Activated CD4-positive, alpha-beta memory T cell treated with anti-CD3 and anti-CD28 coated beads, Interleukin-2, amount 10 ng/mL, durations not matched to agents 7 days and 5 days (primary cell): ENCODE measurements at regions not wholly inside any gene's neighbourhood (a gene's known extent, or its start where the extent isn't known, plus 50 kb on each side); places are given as distances from the start of the nearest gene placed in this dataset.

ENCODE experiments used
- CTCF ChIA-PET: fragments of 350-600 bp; sonication (Branson Sonifier 250); formaldehyde crosslinking; loops from one replicate; lab custom pipeline; 2021; ENCODE audit warnings: antibody characterized with exemption, inconsistent platforms; lab: Charles Lee
- POLR2A ChIA-PET: fragments of 350-600 bp; sonication (Branson Sonifier 250); formaldehyde crosslinking; loops from one replicate; lab custom pipeline; 2021; ENCODE audit warnings: antibody characterized with exemption; lab: Charles Lee
- DNase-seq: peaks from one replicate; pipeline ENCODE4 v3.0.0-alpha.2; 2020
- H3K27ac Mint-ChIP-seq: one replicate; pipeline ENCODE4 v1.8.0; 2021; ENCODE audit warnings: mild to moderate bottlenecking, mixed read lengths
- H3K27me3 Mint-ChIP-seq: one replicate; pipeline ENCODE4 v1.8.0; 2021; ENCODE audit warnings: mixed read lengths
- H3K36me3 Mint-ChIP-seq: one replicate; pipeline ENCODE4 v1.8.0; 2021; ENCODE audit warnings: low read depth, mixed read lengths
- H3K4me1 Mint-ChIP-seq: one replicate; pipeline ENCODE4 v1.8.0; 2021; ENCODE audit warnings: mixed read lengths
- H3K4me3 Mint-ChIP-seq: one replicate; pipeline ENCODE4 v1.8.0; 2021; ENCODE audit warnings: mild to moderate bottlenecking, mixed read lengths
- H3K9me3 Mint-ChIP-seq: one replicate; pipeline ENCODE4 v1.8.0; 2021; ENCODE audit warnings: mixed read lengths

- no peak overlapping the region for H3K4me3 Mint-ChIP-seq
- H3K27me3 Mint-ChIP-seq, result peaks cover 8% of the 10 kb centered on the region
- ChIA-PET CTCF (no interaction called here), POLR2A (no interaction called here)
- H3K9me3 Mint-ChIP-seq, result no peaks in the 10 kb centered on the region
- DNase-seq, result no peak
- H3K4me1 Mint-ChIP-seq, result no peaks in the 10 kb centered on the region
- H3K36me3 Mint-ChIP-seq, result no peaks in the 10 kb centered on the region
- H3K27ac Mint-ChIP-seq, result no peak overlapping the region
Measured at GRCh38 chr1:244207935-244208244, 156.8 kb downstream of the ZBTB18 start.

- ChIA-PET POLR2A (no interaction called here), CTCF (interaction anchor here (0.6 kb wide), 1 partner anchor 252 kb away, joined by 3 read pairs; no protein-coding TSS in a partner anchor)
- H3K4me1 Mint-ChIP-seq, result no peaks in the 10 kb centered on the region
- H3K9me3 Mint-ChIP-seq, result no peaks in the 10 kb centered on the region
- no peaks in the 10 kb centered on the region for H3K36me3 Mint-ChIP-seq
- DNase-seq, result no peak
- H3K27ac Mint-ChIP-seq, result no peak overlapping the region
- H3K27me3 Mint-ChIP-seq, result peaks cover 7% of the 10 kb centered on the region
- no peak overlapping the region for H3K4me3 Mint-ChIP-seq
Measured at GRCh38 chr1:244209955-244210354, 158.9 kb downstream of the ZBTB18 start.

GRCh38 chr1:244210884-244211558 lies 159.9 kb downstream of the ZBTB18 start:
- Mint-ChIP-seq H3K36me3 (no peaks in the 10 kb centered on the region), H3K4me3 (no peak overlapping the region), H3K4me1 (no peaks in the 10 kb centered on the region), H3K27me3 (peaks cover 6% of the 10 kb centered on the region), H3K27ac (no peak overlapping the region), H3K9me3 (no peaks in the 10 kb centered on the region)
- DNase-seq, result no peak
- POLR2A ChIA-PET, result no interaction called here
- CTCF ChIA-PET, result no interaction called here

- ChIA-PET POLR2A (no interaction called here), CTCF (no interaction called here)
- Mint-ChIP-seq H3K4me3 (no peak overlapping the region), H3K27me3 (peaks cover 6% of the 10 kb centered on the region), H3K27ac (no peak overlapping the region), H3K4me1 (no peaks in the 10 kb centered on the region), H3K9me3 (no peaks in the 10 kb centered on the region), H3K36me3 (no peaks in the 10 kb centered on the region)
- no peak for DNase-seq
Measured at GRCh38 chr1:244211559-244211944, 160.5 kb downstream of the ZBTB18 start.

GRCh38 chr1:244212219-244212618 lies 161.1 kb downstream of the ZBTB18 start:
- no peak overlapping the region for H3K27ac Mint-ChIP-seq
- H3K36me3 Mint-ChIP-seq, result no peaks in the 10 kb centered on the region
- no peaks in the 10 kb centered on the region for H3K4me1 Mint-ChIP-seq
- ChIA-PET CTCF (no interaction called here), POLR2A (no interaction called here)
- H3K27me3 Mint-ChIP-seq, result peaks cover 3% of the 10 kb centered on the region
- no peak overlapping the region for H3K4me3 Mint-ChIP-seq
- no peaks in the 10 kb centered on the region for H3K9me3 Mint-ChIP-seq
- DNase-seq, result no peak

- CTCF ChIA-PET, result no interaction called here
- no peaks in the 10 kb centered on the region for H3K9me3 Mint-ChIP-seq
- H3K4me3 Mint-ChIP-seq, result no peak overlapping the region
- no peak overlapping the region for H3K27ac Mint-ChIP-seq
- no peak for DNase-seq
- no peaks in the 10 kb centered on the region for H3K36me3 Mint-ChIP-seq
- peaks cover 3% of the 10 kb centered on the region for H3K27me3 Mint-ChIP-seq
- POLR2A ChIA-PET, result no interaction called here
- H3K4me1 Mint-ChIP-seq, result no peaks in the 10 kb centered on the region
Measured at GRCh38 chr1:244212797-244213475, 161.9 kb downstream of the ZBTB18 start.

- Mint-ChIP-seq H3K27me3 (no peaks in the 10 kb centered on the region), H3K4me3 (no peak overlapping the region), H3K27ac (no peak overlapping the region), H3K4me1 (no peaks in the 10 kb centered on the region), H3K36me3 (no peaks in the 10 kb centered on the region), H3K9me3 (no peaks in the 10 kb centered on the region)
- ChIA-PET CTCF (no interaction called here), POLR2A (no interaction called here)
- DNase-seq, result no peak
Measured at GRCh38 chr1:244214009-244214967, 163.2 kb downstream of the ZBTB18 start.

- Mint-ChIP-seq H3K27me3 (peaks cover 2% of the 10 kb centered on the region), H3K27ac (no peak overlapping the region), H3K4me3 (no peak overlapping the region), H3K9me3 (no peaks in the 10 kb centered on the region), H3K4me1 (no peaks in the 10 kb centered on the region), H3K36me3 (no peaks in the 10 kb centered on the region)
- ChIA-PET POLR2A (no interaction called here), CTCF (no interaction called here)
- DNase-seq, result no peak
Measured at GRCh38 chr1:244216836-244217235, 165.8 kb downstream of the ZBTB18 start.

- H3K27ac Mint-ChIP-seq, result no peak overlapping the region
- H3K4me1 Mint-ChIP-seq, result no peaks in the 10 kb centered on the region
- ChIA-PET CTCF (no interaction called here), POLR2A (no interaction called here)
- no peaks in the 10 kb centered on the region for H3K36me3 Mint-ChIP-seq
- no peaks in the 10 kb centered on the region for H3K9me3 Mint-ChIP-seq
- no peak overlapping the region for H3K4me3 Mint-ChIP-seq
- no peak for DNase-seq
- H3K27me3 Mint-ChIP-seq, result peaks cover 2% of the 10 kb centered on the region
Measured at GRCh38 chr1:244217711-244218110, 166.6 kb downstream of the ZBTB18 start.

GRCh38 chr1:244218220-244218619 lies 167.1 kb downstream of the ZBTB18 start:
- Mint-ChIP-seq H3K4me1 (no peaks in the 10 kb centered on the region), H3K9me3 (no peaks in the 10 kb centered on the region), H3K4me3 (no peak overlapping the region), H3K36me3 (no peaks in the 10 kb centered on the region), H3K27ac (no peak overlapping the region), H3K27me3 (peaks cover 2% of the 10 kb centered on the region)
- no peak for DNase-seq
- CTCF ChIA-PET, result no interaction called here
- POLR2A ChIA-PET, result no interaction called here

GRCh38 chr1:244219149-244219548 lies 168.1 kb downstream of the ZBTB18 start:
- peaks cover 2% of the 10 kb centered on the region for H3K27me3 Mint-ChIP-seq
- ChIA-PET CTCF (no interaction called here), POLR2A (no interaction called here)
- no peaks in the 10 kb centered on the region for H3K4me1 Mint-ChIP-seq
- no peak overlapping the region for H3K4me3 Mint-ChIP-seq
- H3K9me3 Mint-ChIP-seq, result no peaks in the 10 kb centered on the region
- no peaks in the 10 kb centered on the region for H3K36me3 Mint-ChIP-seq
- DNase-seq, result no peak
- no peak overlapping the region for H3K27ac Mint-ChIP-seq

- Mint-ChIP-seq H3K36me3 (no peaks in the 10 kb centered on the region), H3K27ac (no peak overlapping the region), H3K4me1 (no peaks in the 10 kb centered on the region), H3K4me3 (no peak overlapping the region), H3K9me3 (no peaks in the 10 kb centered on the region), H3K27me3 (peaks cover 2% of the 10 kb centered on the region)
- DNase-seq, result no peak
- ChIA-PET CTCF (no interaction called here), POLR2A (no interaction called here)
Measured at GRCh38 chr1:244219802-244220201, 168.7 kb downstream of the ZBTB18 start.

GRCh38 chr1:244220410-244220809 lies 169.3 kb downstream of the ZBTB18 start:
- H3K9me3 Mint-ChIP-seq, result no peaks in the 10 kb centered on the region
- no peak for DNase-seq
- POLR2A ChIA-PET, result no interaction called here
- CTCF ChIA-PET, result no interaction called here
- H3K4me3 Mint-ChIP-seq, result no peak overlapping the region
- no peaks in the 10 kb centered on the region for H3K36me3 Mint-ChIP-seq
- H3K27me3 Mint-ChIP-seq, result peaks cover 2% of the 10 kb centered on the region
- H3K4me1 Mint-ChIP-seq, result no peaks in the 10 kb centered on the region
- H3K27ac Mint-ChIP-seq, result no peak overlapping the region
